GM06990 (cell line): ENCODE measurements at regions not wholly inside any gene's neighbourhood (a gene's known extent, or its start where the extent isn't known, plus 50 kb on each side); places are given as distances from the start of the nearest gene placed in this dataset.

ENCODE experiments used
- DNase-seq: peaks from one replicate; pipeline ENCODE4 v3.0.0-alpha.2; 2011; ENCODE audit not compliant: insufficient read length; ENCODE audit errors: extremely low read depth
- H3K27me3 ChIP-seq: replicated peaks from 2 replicates; pipeline ENCODE4 v1.6.0; 2011; ENCODE audit warnings: low read length; ENCODE audit not compliant: control insufficient read depth, insufficient read depth
- H3K36me3 ChIP-seq: 2 replicates; pipeline ENCODE4 v1.5.1; 2011; ENCODE audit warnings: low read length; ENCODE audit not compliant: control insufficient read depth, insufficient read depth
- H3K4me3 ChIP-seq: replicated peaks from 2 replicates; pipeline ENCODE4 v1.5.1; 2011; ENCODE audit warnings: low read depth, mild to moderate bottlenecking, control low read depth, low read length
- TF ChIP-seq, protein P1 (sequence below): IDR thresholded peaks from 2 replicates; pipeline ENCODE4 v1.5.1; 2011; ENCODE audit warnings: low read length, control low read depth, mild to moderate bottlenecking, inconsistent platforms; ENCODE audit not compliant: insufficient read depth, poor library complexity, severe bottlenecking

DNA sequence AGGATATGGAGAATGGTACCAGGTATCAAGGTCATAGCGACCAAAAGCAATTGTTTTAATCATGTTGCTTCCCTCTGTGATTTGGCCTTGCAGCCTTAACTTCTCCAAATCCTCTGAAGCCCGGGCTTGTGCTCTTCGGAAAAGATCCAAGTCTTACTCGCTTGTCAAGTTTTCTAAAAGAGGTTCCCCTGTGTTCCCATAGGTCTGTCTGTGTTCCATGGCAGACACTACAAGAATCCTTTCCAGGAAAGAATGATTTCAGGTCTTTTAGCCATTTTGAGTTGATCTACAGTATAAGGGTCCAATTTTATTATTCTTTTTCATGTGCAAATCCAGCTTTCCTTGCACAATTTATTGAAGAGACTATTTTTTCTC is 710.6 kb upstream of the DIAPH2 start:
- H3K4me3 ChIP-seq, result no peak overlapping the region
- TF ChIP-seq, protein P1, sequence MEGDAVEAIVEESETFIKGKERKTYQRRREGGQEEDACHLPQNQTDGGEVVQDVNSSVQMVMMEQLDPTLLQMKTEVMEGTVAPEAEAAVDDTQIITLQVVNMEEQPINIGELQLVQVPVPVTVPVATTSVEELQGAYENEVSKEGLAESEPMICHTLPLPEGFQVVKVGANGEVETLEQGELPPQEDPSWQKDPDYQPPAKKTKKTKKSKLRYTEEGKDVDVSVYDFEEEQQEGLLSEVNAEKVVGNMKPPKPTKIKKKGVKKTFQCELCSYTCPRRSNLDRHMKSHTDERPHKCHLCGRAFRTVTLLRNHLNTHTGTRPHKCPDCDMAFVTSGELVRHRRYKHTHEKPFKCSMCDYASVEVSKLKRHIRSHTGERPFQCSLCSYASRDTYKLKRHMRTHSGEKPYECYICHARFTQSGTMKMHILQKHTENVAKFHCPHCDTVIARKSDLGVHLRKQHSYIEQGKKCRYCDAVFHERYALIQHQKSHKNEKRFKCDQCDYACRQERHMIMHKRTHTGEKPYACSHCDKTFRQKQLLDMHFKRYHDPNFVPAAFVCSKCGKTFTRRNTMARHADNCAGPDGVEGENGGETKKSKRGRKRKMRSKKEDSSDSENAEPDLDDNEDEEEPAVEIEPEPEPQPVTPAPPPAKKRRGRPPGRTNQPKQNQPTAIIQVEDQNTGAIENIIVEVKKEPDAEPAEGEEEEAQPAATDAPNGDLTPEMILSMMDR, result no peak
- no peak for DNase-seq
- H3K27me3 ChIP-seq, result no peaks in the 10 kb centered on the region
- H3K36me3 ChIP-seq, result no peaks in the 10 kb centered on the region

DNA sequence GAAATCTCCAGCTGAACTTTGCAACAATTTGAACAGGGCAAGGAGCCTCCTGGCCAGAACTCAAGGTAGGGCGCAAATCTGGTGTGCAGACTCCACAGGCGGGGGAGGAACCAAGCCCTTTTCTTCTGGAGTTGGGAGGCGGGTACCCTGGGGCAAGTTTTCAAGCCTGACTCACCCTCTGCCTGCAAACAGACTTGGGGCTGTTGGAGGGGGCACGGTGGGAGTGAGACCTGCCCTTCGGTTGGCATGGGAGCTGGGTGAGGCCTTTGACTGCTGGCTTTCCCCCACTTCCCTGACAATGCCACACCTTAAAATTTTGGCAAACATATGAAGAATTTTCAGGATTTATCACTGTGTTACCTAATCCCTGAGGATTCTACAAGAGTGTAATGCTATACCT is 709.8 kb upstream of the DIAPH2 start:
- TF ChIP-seq, protein P1, result no peak

DNA sequence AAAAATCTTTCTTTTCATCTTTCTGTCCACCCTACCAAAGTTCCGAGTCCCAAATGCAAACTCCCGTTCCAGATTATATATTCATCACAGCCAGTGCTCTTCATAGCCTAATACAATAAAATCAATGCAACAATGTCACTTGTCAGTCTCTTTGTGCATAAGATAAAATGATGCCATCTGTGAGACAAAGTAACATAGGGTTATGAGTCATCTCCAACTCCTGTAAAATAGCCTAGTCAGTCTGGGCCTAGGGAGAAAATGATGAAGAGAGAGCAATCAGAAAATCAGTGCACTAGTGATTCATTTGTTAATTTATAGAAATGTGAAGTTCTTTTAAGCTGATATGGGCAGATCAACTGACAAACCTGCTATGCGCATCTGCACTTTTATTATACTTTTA is 689.1 kb upstream of the DIAPH2 start:
- Histone ChIP-seq H3K27me3 (no peaks in the 10 kb centered on the region), H3K36me3 (no peaks in the 10 kb centered on the region), H3K4me3 (no peak overlapping the region)
- TF ChIP-seq, protein P1, result no peak
- DNase-seq, result no peak

More for the DNA sequence above, 709.8 kb upstream of the DIAPH2 start:
- H3K36me3 ChIP-seq, result no peaks in the 10 kb centered on the region
- no peak for DNase-seq
- no peak overlapping the region for H3K4me3 ChIP-seq
- H3K27me3 ChIP-seq, result no peaks in the 10 kb centered on the region

DNA sequence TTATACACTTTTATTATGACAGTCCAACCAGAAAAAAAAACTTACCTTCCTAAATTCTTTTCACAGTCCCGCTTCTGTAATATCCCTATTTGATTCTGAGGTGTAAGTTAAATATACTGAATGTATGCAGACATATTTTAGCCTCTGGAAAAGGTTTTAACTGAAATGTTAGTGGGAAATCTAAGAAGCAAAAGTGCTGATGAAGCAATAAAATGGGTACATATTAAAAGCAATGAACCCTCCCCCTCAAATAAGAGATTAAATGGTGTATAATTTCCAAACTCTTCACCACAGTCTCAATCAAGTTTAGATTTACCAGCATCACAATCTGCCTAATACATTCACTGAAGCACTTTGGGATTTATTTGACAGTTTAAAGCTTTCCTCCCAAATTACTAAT is 688.3 kb upstream of the DIAPH2 start:
- Histone ChIP-seq H3K27me3 (no peaks in the 10 kb centered on the region), H3K4me3 (no peak overlapping the region), H3K36me3 (no peaks in the 10 kb centered on the region)
- TF ChIP-seq, protein P1, result no peak
- no peak for DNase-seq

DNA sequence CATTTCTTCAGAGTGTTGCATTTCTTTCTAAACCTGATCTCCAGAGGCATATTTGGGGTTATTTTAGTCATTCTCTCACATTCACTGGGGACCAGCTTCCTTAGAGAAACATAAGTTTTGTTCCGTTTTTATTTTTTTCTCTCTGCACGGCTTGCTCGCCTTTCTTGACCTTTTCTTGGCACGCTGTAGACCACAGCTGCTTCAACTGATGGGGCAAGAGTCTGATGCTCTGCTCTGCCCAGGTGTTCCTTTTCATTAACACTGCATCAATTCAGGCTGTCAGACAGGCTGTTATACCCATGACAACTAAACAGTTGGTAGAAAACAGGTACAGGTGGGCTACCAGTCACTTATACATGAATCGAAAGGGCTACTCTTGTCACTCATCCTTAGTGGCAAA is 682.2 kb upstream of the DIAPH2 start:
- no peak for DNase-seq
- Histone ChIP-seq H3K4me3 (no peak overlapping the region), H3K27me3 (no peaks in the 10 kb centered on the region), H3K36me3 (no peaks in the 10 kb centered on the region)
- TF ChIP-seq, protein P1, result no peak

DNA sequence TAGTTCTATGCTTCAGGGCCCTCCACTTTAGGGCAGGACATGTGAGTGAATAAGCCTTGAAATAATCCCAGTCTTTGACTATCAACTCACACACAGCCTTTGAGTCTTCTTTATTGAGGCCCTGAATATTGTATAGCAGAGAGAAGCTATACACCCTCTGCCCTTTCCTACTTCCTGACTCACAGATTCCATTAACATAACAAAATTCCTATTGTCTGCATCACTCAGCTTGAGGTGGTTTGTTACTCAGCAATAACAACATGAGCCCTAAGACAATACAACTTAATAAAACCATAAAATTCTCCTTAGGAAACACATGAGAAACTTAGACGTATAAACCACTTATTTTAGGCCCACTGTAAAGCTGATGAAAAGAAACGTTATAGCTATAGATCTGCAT is 680.3 kb upstream of the DIAPH2 start:
- no peaks in the 10 kb centered on the region for H3K27me3 ChIP-seq
- no peak for DNase-seq
- H3K4me3 ChIP-seq, result no peak overlapping the region
- TF ChIP-seq, protein P1, result no peak
- no peaks in the 10 kb centered on the region for H3K36me3 ChIP-seq
